ENCODE measurements at regions not wholly inside any gene's neighbourhood (a gene's known extent, or its start where the extent isn't known, plus 50 kb on each side); places are given as distances from the start of the nearest gene placed in this dataset.
A peak's percentile ranks its signal among the peaks of the same experiment; 100 is the strongest.

GRCh38 chr22:47933226-47933625 lies 1170.8 kb downstream of the TBC1D22A start:
- no peak for DNase-seq

GRCh38 chr22:47929646-47930185 lies 1167.3 kb downstream of the TBC1D22A start:
- no peak overlapping the region for H3K4me3 Mint-ChIP-seq
- H3K27ac Mint-ChIP-seq, result no peak overlapping the region
- peaks cover 5 to 31% of the 10 kb centered on the region in 2 donors for H3K27me3 Mint-ChIP-seq
- H3K4me1 Mint-ChIP-seq, result peaks cover 2 to 20% of the 10 kb centered on the region in 2 donors
- ATAC-seq (replicated peaks) (no peak), DNase-seq (no peak)
- H3K36me3 Mint-ChIP-seq, result no peaks in the 10 kb centered on the region
- H3K9me3 Mint-ChIP-seq, result peaks cover 11 to 23% of the 10 kb centered on the region in 2 donors

More at GRCh38 chr22:47933226-47933625, 1170.8 kb downstream of the TBC1D22A start:
- Mint-ChIP-seq H3K9me3 (peaks cover 15 to 32% of the 10 kb centered on the region in 2 donors), H3K4me3 (no peak overlapping the region), H3K27ac (no peak overlapping the region), H3K36me3 (peaks cover 5 to 8% of the 10 kb centered on the region in 2 donors), H3K27me3 (peaks cover 15 to 26% of the 10 kb centered on the region in 2 donors), H3K4me1 (peaks cover 0 to 10% of the 10 kb centered on the region in 2 donors)
- no peak for ATAC-seq (replicated peaks)

GRCh38 chr22:47929073-47929472 lies 1166.6 kb downstream of the TBC1D22A start:
- Mint-ChIP-seq H3K27ac (no peak overlapping the region), H3K9me3 (peaks cover 9 to 25% of the 10 kb centered on the region in 2 donors), H3K4me1 (peaks cover 2 to 20% of the 10 kb centered on the region in 2 donors), H3K27me3 (peaks cover 5 to 31% of the 10 kb centered on the region in 2 donors), H3K36me3 (no peaks in the 10 kb centered on the region), H3K4me3 (no peak overlapping the region)
- ATAC-seq (replicated peaks), result no peak
- no peak for DNase-seq

DNA sequence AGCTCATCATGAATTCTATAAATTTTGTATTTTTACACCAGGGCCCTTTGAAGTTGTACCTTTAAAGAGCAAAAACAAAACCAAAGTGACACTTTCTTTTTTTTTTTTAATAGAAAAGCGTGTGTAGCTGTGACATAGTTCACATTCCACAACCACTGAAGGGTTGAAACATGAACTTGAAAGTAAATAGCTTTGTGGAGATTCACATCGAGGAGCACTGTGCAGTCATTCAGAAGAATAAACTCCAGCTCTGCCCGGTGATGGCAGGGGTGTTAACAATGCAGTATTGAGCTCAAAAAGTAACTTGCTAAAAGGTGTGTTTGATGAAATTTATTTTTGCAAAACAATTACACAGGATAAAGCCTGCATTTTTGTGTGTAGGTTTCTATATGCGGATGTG lies 1166.2 kb downstream of the TBC1D22A start:
- H3K27ac Mint-ChIP-seq, result no peak overlapping the region
- H3K4me1 Mint-ChIP-seq, result peaks cover 2 to 20% of the 10 kb centered on the region in 2 donors
- H3K27me3 Mint-ChIP-seq, result peaks cover 8 to 32% of the 10 kb centered on the region in 2 donors
- ATAC-seq (replicated peaks) (peak in 1 of 2 donors; percentile 63), DNase-seq (no peak)
- no peak overlapping the region for H3K4me3 Mint-ChIP-seq
- H3K36me3 Mint-ChIP-seq, result peaks cover 3% of the 10 kb centered on the region in 2 donors
- peaks cover 12 to 25% of the 10 kb centered on the region in 2 donors for H3K9me3 Mint-ChIP-seq

DNA sequence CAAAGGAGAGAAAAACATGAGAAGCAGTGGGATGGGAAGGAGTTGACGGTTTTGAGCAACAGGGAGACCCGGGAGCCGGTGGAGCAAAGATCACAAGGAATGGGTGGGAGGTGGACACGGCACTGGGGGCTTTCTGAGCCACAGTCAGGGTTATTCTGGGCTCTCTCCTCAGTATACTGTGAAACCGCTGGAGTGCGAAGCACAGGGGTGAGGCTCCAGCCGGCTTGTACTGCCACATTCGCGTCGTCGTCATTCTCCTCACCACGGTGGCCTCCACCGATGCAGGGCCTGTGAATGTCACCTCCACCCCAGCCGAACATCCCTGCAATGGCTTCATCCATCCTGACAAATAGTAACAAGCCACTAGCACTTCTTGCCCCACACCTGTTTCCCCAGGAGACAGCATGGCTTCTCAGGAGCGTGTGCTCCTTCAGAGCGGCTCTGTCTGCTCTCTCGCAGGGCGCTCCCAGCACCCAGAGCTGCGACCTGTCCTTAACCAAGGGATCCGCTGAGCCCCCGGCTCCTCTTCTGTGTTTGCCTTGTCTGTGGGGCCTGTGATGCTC lies 1165.3 kb downstream of the TBC1D22A start:
- peaks cover 10 to 30% of the 10 kb centered on the region in 2 donors for H3K27me3 Mint-ChIP-seq
- H3K27ac Mint-ChIP-seq, result no peak overlapping the region
- peaks cover 10 to 23% of the 10 kb centered on the region in 2 donors for H3K9me3 Mint-ChIP-seq
- ATAC-seq (replicated peaks) (no peak), DNase-seq (no peak)
- peaks cover 2 to 20% of the 10 kb centered on the region in 2 donors for H3K4me1 Mint-ChIP-seq
- peaks cover 3 to 4% of the 10 kb centered on the region in 2 donors for H3K36me3 Mint-ChIP-seq
- no peak overlapping the region for H3K4me3 Mint-ChIP-seq

DNA sequence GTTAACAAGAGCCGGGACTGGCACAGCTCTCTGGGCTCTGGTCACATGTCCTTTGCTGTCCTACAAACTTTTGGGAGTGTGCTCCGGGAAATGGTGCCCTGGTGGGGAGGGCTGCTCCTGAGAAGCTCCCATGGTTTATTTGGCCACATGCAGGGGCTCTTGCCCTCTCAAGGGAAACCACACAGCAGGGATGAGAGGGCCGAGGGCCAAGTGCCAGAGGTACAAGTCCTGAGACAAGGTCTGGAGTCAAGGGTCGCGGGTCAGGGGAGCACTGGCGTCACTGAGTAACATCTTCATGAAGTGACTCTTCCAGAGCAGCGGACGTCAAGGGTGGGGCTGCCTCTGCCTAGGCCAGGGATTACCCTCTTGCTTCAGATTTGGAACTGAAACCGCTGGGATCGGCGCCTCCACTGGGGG lies 1160.6 kb downstream of the TBC1D22A start:
- H3K4me1 Mint-ChIP-seq, result peaks cover under 1 to 39% of the 10 kb centered on the region in 2 donors
- ATAC-seq (replicated peaks) (no peak), DNase-seq (no peak)
- H3K9me3 Mint-ChIP-seq, result peaks cover 7 to 13% of the 10 kb centered on the region in 2 donors
- H3K27ac Mint-ChIP-seq, result no peak overlapping the region
- no peak overlapping the region for H3K4me3 Mint-ChIP-seq
- peaks cover 10 to 23% of the 10 kb centered on the region in 2 donors for H3K27me3 Mint-ChIP-seq
- peaks cover 3 to 4% of the 10 kb centered on the region in 2 donors for H3K36me3 Mint-ChIP-seq

- Mint-ChIP-seq H3K36me3 (peaks cover 3 to 4% of the 10 kb centered on the region in 2 donors), H3K27ac (no peak overlapping the region), H3K4me1 (peaks cover 0 to 33% of the 10 kb centered on the region in 2 donors), H3K9me3 (peaks cover 7 to 13% of the 10 kb centered on the region in 2 donors), H3K27me3 (peaks cover 10 to 16% of the 10 kb centered on the region in 2 donors), H3K4me3 (no peak overlapping the region)
- no peak for ATAC-seq (replicated peaks)
- no peak for DNase-seq
Measured at GRCh38 chr22:47921906-47922305, 1159.5 kb downstream of the TBC1D22A start.

DNA sequence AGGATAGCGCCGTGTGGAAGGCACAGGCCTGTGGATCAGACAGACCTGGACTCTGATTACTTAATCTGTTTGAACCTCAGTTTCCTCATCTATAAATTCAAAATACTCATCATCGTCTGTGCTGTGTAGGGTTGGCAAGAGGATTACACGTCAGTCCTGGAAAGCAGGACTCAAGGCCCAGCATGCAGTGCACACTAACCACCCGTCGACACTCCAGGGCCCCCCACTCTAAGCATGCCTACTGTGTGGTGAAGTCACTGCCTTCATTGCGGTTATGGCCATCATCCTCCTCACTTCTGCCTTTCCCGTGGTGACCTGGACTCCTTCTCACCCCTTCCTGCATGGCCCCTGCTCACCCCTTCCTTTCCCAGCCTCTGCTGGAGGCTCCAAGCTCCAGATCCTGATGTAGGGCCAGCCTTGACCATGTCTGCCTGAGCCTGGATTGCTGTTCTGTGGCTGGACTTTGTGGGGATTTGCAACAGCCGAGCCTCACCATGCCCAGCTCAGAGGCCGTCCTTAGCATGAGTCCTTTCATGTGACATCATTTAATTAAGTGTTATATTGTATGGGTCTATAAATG lies 1158.0 kb downstream of the TBC1D22A start:
- no peak for DNase-seq
- Mint-ChIP-seq H3K36me3 (peaks cover 3 to 4% of the 10 kb centered on the region in 2 donors), H3K27me3 (peaks cover 10 to 16% of the 10 kb centered on the region in 2 donors), H3K4me1 (peaks cover 0 to 33% of the 10 kb centered on the region in 2 donors), H3K9me3 (peaks cover 7 to 13% of the 10 kb centered on the region in 2 donors), H3K27ac (no peak overlapping the region), H3K4me3 (no peak overlapping the region)
- ATAC-seq (replicated peaks), result no peak

DNA sequence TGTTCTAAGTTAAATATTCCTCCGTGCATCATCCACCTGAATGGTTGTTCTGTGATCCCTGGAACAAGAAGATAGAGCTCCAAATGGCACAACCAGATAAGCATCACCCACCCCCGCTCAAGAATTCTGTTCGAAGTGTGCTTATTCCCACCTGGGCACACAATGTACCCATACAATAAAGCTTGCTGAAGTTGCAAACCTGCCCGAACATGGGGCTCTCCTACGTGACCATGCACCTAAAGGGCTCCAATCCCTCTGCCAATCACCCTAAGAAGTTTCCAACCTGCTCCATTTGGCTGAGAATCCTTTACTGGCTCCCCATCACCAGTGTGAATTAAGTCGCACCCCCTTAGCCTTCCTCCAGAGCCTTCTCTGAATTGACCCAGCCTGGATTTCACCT lies 1157.4 kb downstream of the TBC1D22A start:
- H3K9me3 Mint-ChIP-seq, result peaks cover 5 to 10% of the 10 kb centered on the region in 2 donors
- ATAC-seq (replicated peaks) (no peak), DNase-seq (no peak)
- H3K27me3 Mint-ChIP-seq, result peaks cover 6 to 12% of the 10 kb centered on the region in 2 donors
- peaks cover 3 to 4% of the 10 kb centered on the region in 2 donors for H3K36me3 Mint-ChIP-seq
- no peak overlapping the region for H3K27ac Mint-ChIP-seq
- H3K4me3 Mint-ChIP-seq, result no peak overlapping the region
- H3K4me1 Mint-ChIP-seq, result peaks cover 0 to 33% of the 10 kb centered on the region in 2 donors

- H3K4me1 Mint-ChIP-seq, result peaks cover 0 to 36% of the 10 kb centered on the region in 2 donors
- peaks cover 4 to 5% of the 10 kb centered on the region in 2 donors for H3K9me3 Mint-ChIP-seq
- ATAC-seq (replicated peaks), result no peak
- no peak for DNase-seq
- H3K4me3 Mint-ChIP-seq, result no peak overlapping the region
- H3K27me3 Mint-ChIP-seq, result peaks cover 7 to 13% of the 10 kb centered on the region in 2 donors
- H3K27ac Mint-ChIP-seq, result no peak overlapping the region
- peaks cover 3 to 4% of the 10 kb centered on the region in 2 donors for H3K36me3 Mint-ChIP-seq
Measured at GRCh38 chr22:47919001-47919441, 1156.6 kb downstream of the TBC1D22A start.

DNA sequence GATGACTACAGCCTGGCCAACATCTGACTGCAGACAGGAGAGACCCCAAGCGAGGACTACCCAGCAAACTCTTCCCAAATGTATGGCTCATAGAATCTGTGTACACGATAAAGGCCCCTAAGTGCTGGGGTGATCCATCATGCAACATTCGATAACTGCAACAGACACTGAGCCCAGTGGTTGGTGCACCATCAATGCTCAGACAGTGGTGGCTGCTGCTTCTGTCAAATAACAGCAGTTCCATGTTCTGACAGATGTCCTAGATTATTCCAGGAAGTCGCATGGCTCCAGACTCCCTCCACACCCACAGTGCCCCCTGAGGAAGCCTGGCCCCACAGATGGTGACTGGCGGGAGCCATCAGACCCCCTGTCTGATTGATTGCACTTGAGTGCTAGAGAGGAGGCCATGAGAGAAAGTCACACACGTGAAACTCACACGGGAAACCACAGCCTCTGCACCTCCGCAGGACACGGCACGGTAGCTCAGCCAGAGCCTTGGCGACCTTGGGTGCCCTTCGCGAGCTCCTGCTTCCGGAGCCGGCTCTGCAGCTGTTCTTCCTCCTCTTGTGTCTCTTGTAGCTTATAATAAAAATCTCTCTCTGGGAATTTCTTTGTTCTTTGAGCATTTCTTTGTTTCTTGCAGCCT lies 1155.9 kb downstream of the TBC1D22A start:
- Mint-ChIP-seq H3K27ac (no peak overlapping the region), H3K27me3 (peaks cover 8 to 15% of the 10 kb centered on the region in 2 donors), H3K4me3 (no peak overlapping the region), H3K9me3 (no peaks in the 10 kb centered on the region), H3K4me1 (peaks cover 0 to 38% of the 10 kb centered on the region in 2 donors), H3K36me3 (no peaks in the 10 kb centered on the region)
- ATAC-seq (replicated peaks) (peak in 1 of 2 donors; percentile 88), DNase-seq (no peak)

DNA sequence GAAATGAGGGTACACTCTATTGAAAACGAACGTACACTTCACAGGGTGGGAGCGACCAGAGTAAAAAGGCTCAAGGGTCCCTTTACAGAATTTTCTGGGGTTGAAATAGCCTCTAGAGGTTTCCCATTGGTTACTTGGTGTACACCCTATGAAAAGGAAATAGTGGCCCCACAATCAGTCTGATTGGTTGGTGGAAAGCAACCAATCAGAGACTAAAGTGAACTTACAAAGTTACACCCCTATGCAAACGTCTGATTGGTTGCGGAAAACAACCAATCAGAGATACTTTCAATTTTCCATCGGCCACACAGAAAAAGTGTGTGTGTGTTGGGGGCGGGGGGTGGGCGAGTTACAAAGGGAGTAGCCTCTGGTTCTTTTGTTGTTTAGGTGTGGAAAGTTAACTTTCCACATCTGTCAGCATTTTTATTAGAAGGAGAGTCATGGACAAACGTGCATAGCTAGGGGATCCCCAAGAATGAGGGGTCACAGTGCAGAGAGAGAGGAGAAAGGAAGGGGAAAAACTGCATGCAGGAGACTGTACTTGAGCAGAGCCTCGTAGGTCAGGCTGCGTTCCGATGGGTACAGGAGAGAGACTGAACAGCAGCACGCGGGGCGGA lies 1152.1 kb downstream of the TBC1D22A start:
- Mint-ChIP-seq H3K27ac (no peak overlapping the region), H3K4me3 (no peak overlapping the region), H3K9me3 (peaks cover 12% of the 10 kb centered on the region in 2 donors), H3K4me1 (peaks cover 0 to 23% of the 10 kb centered on the region in 2 donors), H3K36me3 (peaks cover 4% of the 10 kb centered on the region in 2 donors), H3K27me3 (peaks cover 14 to 31% of the 10 kb centered on the region in 2 donors)
- no peak for ATAC-seq (replicated peaks)
- no peak for DNase-seq

- H3K4me3 Mint-ChIP-seq, result no peak overlapping the region
- DNase-seq, result no peak
- no peaks in the 10 kb centered on the region for H3K4me1 Mint-ChIP-seq
- ATAC-seq (replicated peaks), result no peak
- no peak overlapping the region for H3K27ac Mint-ChIP-seq
- no peaks in the 10 kb centered on the region for H3K36me3 Mint-ChIP-seq
- H3K27me3 Mint-ChIP-seq, result peaks cover 9 to 31% of the 10 kb centered on the region in 2 donors
- peaks cover 8% of the 10 kb centered on the region in 2 donors for H3K9me3 Mint-ChIP-seq
Measured at GRCh38 chr22:47902646-47903180, 1140.3 kb downstream of the TBC1D22A start.

- ATAC-seq (replicated peaks) (no peak), DNase-seq (no peak)
- peaks cover 8% of the 10 kb centered on the region in 2 donors for H3K9me3 Mint-ChIP-seq
- no peak overlapping the region for H3K4me3 Mint-ChIP-seq
- no peaks in the 10 kb centered on the region for H3K36me3 Mint-ChIP-seq
- H3K27ac Mint-ChIP-seq, result no peak overlapping the region
- no peaks in the 10 kb centered on the region for H3K4me1 Mint-ChIP-seq
- peaks cover 11 to 30% of the 10 kb centered on the region in 2 donors for H3K27me3 Mint-ChIP-seq
Measured at GRCh38 chr22:47901911-47902310, 1139.5 kb downstream of the TBC1D22A start.
